ENCODE measurements at regions not wholly inside any gene's neighbourhood (a gene's known extent, or its start where the extent isn't known, plus 50 kb on each side); places are given as distances from the start of the nearest gene placed in this dataset.

DNA sequence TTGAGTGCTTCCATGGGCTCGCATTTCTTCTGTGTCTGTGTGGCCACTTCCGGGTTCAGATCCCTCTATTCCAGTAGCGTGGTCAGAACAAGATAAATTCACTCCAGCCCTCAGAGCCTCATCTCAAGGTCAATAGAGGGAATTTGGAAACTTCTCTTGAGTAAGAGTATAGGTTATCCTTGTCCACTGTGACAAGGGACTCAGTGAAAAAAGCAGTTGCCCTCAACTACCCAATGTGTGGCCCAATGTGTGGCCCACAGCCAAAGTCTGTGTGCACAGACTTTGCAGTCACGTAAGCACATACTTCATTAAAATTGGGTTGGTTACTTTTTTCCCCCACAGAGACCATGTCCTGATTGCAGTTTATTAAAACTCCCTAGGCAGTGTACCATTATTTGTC is 305.6 kb upstream of the SEMA6D start:
- ChIA-PET POLR2A (no interaction called here), CTCF (no interaction called here)
- DNase-seq (ENCODE audit: low spot score) (no peak), ATAC-seq (no peak)
- no peaks in the 10 kb centered on the region for H3K36me3 Mint-ChIP-seq
- H3K27ac Mint-ChIP-seq, result no peak overlapping the region
- H3K27me3 Mint-ChIP-seq (ENCODE audit: low read depth), result no peaks in the 10 kb centered on the region
- peaks cover 42% of the 10 kb centered on the region for H3K4me1 Mint-ChIP-seq
- H3K9me3 Mint-ChIP-seq, result no peaks in the 10 kb centered on the region
- TF ChIP-seq MXD4 (CRISPR knock-in tag; IDR thresholded peaks at IDR 0.05; ENCODE audit: borderline replicate concordance) (no peak), EMX1 (CRISPR knock-in tag; IDR thresholded peaks at IDR 0.05) (no peak), GABPB1 (CRISPR knock-in tag; IDR thresholded peaks at IDR 0.05) (no peak), ERG (CRISPR knock-in tag; IDR thresholded peaks at IDR 0.05) (no peak), TCF7 (CRISPR knock-in tag; IDR thresholded peaks at IDR 0.05; ENCODE audit: low read depth) (no peak), SMAD4 (CRISPR knock-in tag; IDR thresholded peaks at IDR 0.05) (no peak), RORB (CRISPR knock-in tag; IDR thresholded peaks at IDR 0.05) (no peak), NR3C1 (CRISPR knock-in tag; conservative IDR thresholded peaks at IDR 0.05; ENCODE audit: low read depth) (no peak)
- TF ChIP-seq, protein P1, sequence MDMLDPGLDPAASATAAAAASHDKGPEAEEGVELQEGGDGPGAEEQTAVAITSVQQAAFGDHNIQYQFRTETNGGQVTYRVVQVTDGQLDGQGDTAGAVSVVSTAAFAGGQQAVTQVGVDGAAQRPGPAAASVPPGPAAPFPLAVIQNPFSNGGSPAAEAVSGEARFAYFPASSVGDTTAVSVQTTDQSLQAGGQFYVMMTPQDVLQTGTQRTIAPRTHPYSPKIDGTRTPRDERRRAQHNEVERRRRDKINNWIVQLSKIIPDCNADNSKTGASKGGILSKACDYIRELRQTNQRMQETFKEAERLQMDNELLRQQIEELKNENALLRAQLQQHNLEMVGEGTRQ (CRISPR knock-in tag; IDR thresholded peaks at IDR 0.05), result no peak
- H3K4me3 Mint-ChIP-seq, result no peak overlapping the region

GRCh38 chr15:47412136-47412535 is 305.2 kb upstream of the SEMA6D start:
- ATAC-seq (no peak), DNase-seq (ENCODE audit: low spot score) (no peak)
- Mint-ChIP-seq H3K4me1 (peaks cover 38% of the 10 kb centered on the region), H3K9me3 (no peaks in the 10 kb centered on the region), H3K4me3 (no peak overlapping the region), H3K27ac (no peak overlapping the region), H3K27me3 (ENCODE audit: low read depth) (no peaks in the 10 kb centered on the region), H3K36me3 (no peaks in the 10 kb centered on the region)
- ChIA-PET CTCF (no interaction called here), POLR2A (no interaction called here)
- TF ChIP-seq TP53 (CRISPR knock-in tag; IDR thresholded peaks at IDR 0.05) (no peak), FOXP4 (CRISPR knock-in tag; IDR thresholded peaks at IDR 0.05) (no peak), CREB1 (CRISPR knock-in tag; IDR thresholded peaks at IDR 0.05) (no peak), JUN (CRISPR knock-in tag; IDR thresholded peaks at IDR 0.05) (no peak), GRHL2 (CRISPR knock-in tag; IDR thresholded peaks at IDR 0.05; ENCODE audit: insufficient replicate concordance, severe bottlenecking) (no peak), JAZF1 (CRISPR knock-in tag; IDR thresholded peaks at IDR 0.05) (no peak), ETV6 (CRISPR knock-in tag; IDR thresholded peaks at IDR 0.05) (no peak), PRRX2 (CRISPR knock-in tag; IDR thresholded peaks at IDR 0.05) (no peak), OVOL2 (CRISPR knock-in tag; IDR thresholded peaks at IDR 0.05; ENCODE audit: borderline replicate concordance) (no peak), IRF2 (CRISPR knock-in tag; IDR thresholded peaks at IDR 0.05; ENCODE audit: borderline replicate concordance, low read depth) (no peak), RELA (CRISPR knock-in tag; IDR thresholded peaks at IDR 0.05; ENCODE audit: borderline replicate concordance) (no peak)
- TF ChIP-seq, protein P2, sequence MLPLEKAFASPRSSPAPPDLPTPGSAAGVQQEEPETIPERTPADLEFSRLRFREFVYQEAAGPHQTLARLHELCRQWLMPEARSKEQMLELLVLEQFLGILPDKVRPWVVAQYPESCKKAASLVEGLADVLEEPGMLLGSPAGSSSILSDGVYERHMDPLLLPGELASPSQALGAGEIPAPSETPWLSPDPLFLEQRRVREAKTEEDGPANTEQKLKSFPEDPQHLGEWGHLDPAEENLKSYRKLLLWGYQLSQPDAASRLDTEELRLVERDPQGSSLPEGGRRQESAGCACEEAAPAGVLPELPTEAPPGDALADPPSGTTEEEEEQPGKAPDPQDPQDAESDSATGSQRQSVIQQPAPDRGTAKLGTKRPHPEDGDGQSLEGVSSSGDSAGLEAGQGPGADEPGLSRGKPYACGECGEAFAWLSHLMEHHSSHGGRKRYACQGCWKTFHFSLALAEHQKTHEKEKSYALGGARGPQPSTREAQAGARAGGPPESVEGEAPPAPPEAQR (CRISPR knock-in tag; IDR thresholded peaks at IDR 0.05), result no peak

All from WTC11 (cell line).